ENCODE measurements at regions not wholly inside any gene's neighbourhood (a gene's known extent, or its start where the extent isn't known, plus 50 kb on each side); places are given as distances from the start of the nearest gene placed in this dataset.

- no peak for TF ChIP-seq CTCF (conservative IDR thresholded peaks at IDR 0.05; ENCODE audit: low read depth, low read length)
- no peak for TF ChIP-seq EZH2 (IDR thresholded peaks at IDR 0.05; ENCODE audit: low read length, unreplicated experiment)
- TF ChIP-seq EZH2phosphoT487 (IDR thresholded peaks at IDR 0.05; ENCODE audit: borderline replicate concordance, low read length): no peak
These were observed 434.8 kb downstream of the LMO4 start for GRCh38 chr1:87763483-87763882.

Data from PC-3 (cell line).